A549 (cell line): ENCODE measurements at regions not wholly inside any gene's neighbourhood (a gene's known extent, or its start where the extent isn't known, plus 50 kb on each side); places are given as distances from the start of the nearest gene placed in this dataset.

Experiments used
- CHD2 ChIP-seq: fragments of 150-350 bp; IDR thresholded peaks from 2 replicates; pipeline ENCODE4 v1.6.1; 2014; ENCODE audit warnings: low read length; ENCODE audit not compliant: partially characterized antibody
- HOXA7 ChIP-seq: fragments of 250-450 bp; sonication (Bioruptor Pico); IDR thresholded peaks from 2 replicates; pipeline ENCODE4 v1.5.0; 2020; ENCODE audit warnings: mild to moderate bottlenecking, moderate library complexity
- MAFK ChIP-seq: fragments of 450-650 bp; IDR thresholded peaks from 2 replicates; pipeline ENCODE4 v1.6.1; 2014; ENCODE audit not compliant: partially characterized antibody
- NFE2L2 ChIP-seq: fragments of 150-350 bp; conservative IDR thresholded peaks from 2 replicates; pipeline ENCODE4 v1.6.1; 2014; ENCODE audit warnings: low read length
- SREBF2 ChIP-seq: fragments of 450-650 bp; IDR thresholded peaks from 2 replicates; pipeline ENCODE4 v1.6.1; 2014; ENCODE audit warnings: mild to moderate bottlenecking, moderate library complexity
- TF ChIP-seq, protein P1 (sequence below): fragments of >200 bp; sonication (Bioruptor Twin); formaldehyde crosslinking; IDR thresholded peaks from 3 replicates; pipeline ENCODE4 v1.5.1; 2016

DNA sequence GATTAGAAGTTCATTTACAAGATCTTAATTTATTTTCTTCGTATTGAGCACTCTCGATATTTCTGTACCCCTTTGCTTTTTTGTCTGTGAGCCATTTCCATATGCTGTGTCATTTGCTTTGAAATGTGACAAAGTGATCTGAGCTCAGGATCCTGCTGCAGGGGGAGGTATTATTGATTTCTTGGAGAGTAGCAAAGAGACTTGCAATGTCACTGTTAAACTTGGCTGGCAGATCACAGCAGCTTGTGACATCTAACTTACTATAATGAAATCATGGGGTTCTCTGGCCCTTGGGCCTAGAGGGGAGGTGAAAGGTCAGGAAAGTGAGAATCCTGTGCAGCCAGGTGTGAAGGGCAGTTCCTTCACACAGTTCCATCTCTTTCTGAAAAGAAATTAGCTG, 923.4 kb downstream of the REEP3 start:
- TF ChIP-seq, protein P1, sequence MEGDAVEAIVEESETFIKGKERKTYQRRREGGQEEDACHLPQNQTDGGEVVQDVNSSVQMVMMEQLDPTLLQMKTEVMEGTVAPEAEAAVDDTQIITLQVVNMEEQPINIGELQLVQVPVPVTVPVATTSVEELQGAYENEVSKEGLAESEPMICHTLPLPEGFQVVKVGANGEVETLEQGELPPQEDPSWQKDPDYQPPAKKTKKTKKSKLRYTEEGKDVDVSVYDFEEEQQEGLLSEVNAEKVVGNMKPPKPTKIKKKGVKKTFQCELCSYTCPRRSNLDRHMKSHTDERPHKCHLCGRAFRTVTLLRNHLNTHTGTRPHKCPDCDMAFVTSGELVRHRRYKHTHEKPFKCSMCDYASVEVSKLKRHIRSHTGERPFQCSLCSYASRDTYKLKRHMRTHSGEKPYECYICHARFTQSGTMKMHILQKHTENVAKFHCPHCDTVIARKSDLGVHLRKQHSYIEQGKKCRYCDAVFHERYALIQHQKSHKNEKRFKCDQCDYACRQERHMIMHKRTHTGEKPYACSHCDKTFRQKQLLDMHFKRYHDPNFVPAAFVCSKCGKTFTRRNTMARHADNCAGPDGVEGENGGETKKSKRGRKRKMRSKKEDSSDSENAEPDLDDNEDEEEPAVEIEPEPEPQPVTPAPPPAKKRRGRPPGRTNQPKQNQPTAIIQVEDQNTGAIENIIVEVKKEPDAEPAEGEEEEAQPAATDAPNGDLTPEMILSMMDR: no peak
- no peak for TF ChIP-seq HOXA7
- no peak for TF ChIP-seq SREBF2
- no peak for TF ChIP-seq NFE2L2
- no peak for TF ChIP-seq CHD2
- TF ChIP-seq MAFK: no peak
